ENCODE measurements at regions not wholly inside any gene's neighbourhood (a gene's known extent, or its start where the extent isn't known, plus 50 kb on each side); places are given as distances from the start of the nearest gene placed in this dataset.

DNA sequence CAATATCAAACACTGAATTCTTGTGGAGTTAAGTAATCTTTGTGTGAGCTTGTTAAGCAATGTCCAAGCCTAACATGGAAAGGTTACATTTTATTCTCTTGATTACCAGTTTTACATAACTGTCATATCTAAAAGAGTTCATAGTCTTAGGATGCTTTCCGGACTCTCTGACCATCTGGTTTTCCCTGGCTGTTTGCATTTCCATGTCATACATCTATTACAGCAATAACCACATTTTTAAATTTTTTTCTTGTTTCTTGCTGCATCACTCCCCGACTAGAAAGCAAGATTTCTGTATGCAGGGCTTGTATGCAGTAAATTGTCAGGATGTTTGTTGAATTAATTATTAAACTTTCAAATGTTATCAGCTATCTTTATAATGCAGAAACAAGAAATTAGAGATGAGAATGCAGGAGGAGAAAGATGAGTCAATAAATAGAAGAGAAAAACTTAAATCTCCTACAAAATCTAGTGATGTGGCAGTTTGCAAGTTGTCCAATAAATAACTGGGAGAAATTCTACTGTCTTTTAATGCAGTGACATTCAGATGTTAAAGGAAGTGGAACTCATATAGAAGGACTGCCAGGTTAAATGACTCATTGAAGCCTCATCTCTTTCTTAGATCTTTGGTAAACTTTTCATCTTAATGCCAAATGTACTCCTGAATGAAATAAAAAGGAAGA is 179.6 kb upstream of the SGCD start:
- Mint-ChIP-seq H3K9me3 (peaks cover 19% of the 10 kb centered on the region), H3K27ac (no peak overlapping the region), H3K4me3 (no peak overlapping the region), H3K27me3 (ENCODE audit: insufficient read depth) (no peaks in the 10 kb centered on the region), H3K36me3 (ENCODE audit: low read depth) (peaks cover 2% of the 10 kb centered on the region), H3K4me1 (peaks cover 4% of the 10 kb centered on the region)
- Histone ChIP-seq H3K4me1 (ENCODE audit: control insufficient read depth, insufficient read depth, low read length) (no peaks in the 10 kb centered on the region), H3K9ac (ENCODE audit: extremely low read depth, low read length, poor library complexity, severe bottlenecking) (no peak overlapping the region), H3K4me3 (ENCODE audit: low read length) (no peak overlapping the region), H3K36me3 (ENCODE audit: control insufficient read depth, insufficient read depth, low read length) (no peaks in the 10 kb centered on the region), H3K9me3 (ENCODE audit: control insufficient read depth, low read length) (peaks cover 10% of the 10 kb centered on the region), H3K27me3 (ENCODE audit: control insufficient read depth, insufficient read depth, low read length, poor library complexity, severe bottlenecking) (no peaks in the 10 kb centered on the region), H3K27ac (ENCODE audit: low read depth, low read length) (no peak overlapping the region)
- TF ChIP-seq, protein P1, sequence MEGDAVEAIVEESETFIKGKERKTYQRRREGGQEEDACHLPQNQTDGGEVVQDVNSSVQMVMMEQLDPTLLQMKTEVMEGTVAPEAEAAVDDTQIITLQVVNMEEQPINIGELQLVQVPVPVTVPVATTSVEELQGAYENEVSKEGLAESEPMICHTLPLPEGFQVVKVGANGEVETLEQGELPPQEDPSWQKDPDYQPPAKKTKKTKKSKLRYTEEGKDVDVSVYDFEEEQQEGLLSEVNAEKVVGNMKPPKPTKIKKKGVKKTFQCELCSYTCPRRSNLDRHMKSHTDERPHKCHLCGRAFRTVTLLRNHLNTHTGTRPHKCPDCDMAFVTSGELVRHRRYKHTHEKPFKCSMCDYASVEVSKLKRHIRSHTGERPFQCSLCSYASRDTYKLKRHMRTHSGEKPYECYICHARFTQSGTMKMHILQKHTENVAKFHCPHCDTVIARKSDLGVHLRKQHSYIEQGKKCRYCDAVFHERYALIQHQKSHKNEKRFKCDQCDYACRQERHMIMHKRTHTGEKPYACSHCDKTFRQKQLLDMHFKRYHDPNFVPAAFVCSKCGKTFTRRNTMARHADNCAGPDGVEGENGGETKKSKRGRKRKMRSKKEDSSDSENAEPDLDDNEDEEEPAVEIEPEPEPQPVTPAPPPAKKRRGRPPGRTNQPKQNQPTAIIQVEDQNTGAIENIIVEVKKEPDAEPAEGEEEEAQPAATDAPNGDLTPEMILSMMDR (conservative IDR thresholded peaks at IDR 0.05), result no peak
- DNase-seq, result no peak
- 84 to 91% methylated on average over 1 to 2 of the region's 2 CpGs for WGBS, 2 experiments (ENCODE audit: insufficient coverage in 1 of 2, insufficient read length in 1 of 2)

DNA sequence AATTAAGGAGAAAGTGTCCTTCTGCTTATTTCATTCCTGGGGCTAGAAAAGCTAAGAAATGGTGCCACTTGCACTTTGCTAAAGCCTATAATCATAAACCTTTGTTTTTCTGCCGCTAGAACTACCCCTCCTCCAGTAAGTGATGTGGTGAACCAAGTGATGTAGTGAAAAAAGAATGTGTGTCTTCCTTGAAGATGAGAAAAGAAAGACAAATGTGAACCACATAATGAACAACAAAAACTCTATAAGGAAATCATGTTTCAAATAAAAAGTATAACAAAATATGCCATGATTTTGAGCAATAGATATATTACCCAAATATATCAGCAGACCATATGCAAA is 179.0 kb upstream of the SGCD start:
- no peaks in the 10 kb centered on the region for H3K36me3 ChIP-seq (ENCODE audit: control insufficient read depth, insufficient read depth, low read length)
- H3K9me3 Mint-ChIP-seq, result peaks cover 14% of the 10 kb centered on the region
- H3K4me3 ChIP-seq (ENCODE audit: low read length), result no peak overlapping the region
- H3K9ac ChIP-seq (ENCODE audit: extremely low read depth, low read length, poor library complexity, severe bottlenecking), result no peak overlapping the region
- no peaks in the 10 kb centered on the region for H3K36me3 Mint-ChIP-seq (ENCODE audit: low read depth)
- no peak overlapping the region for H3K27ac Mint-ChIP-seq
- no peaks in the 10 kb centered on the region for H3K27me3 Mint-ChIP-seq (ENCODE audit: insufficient read depth)
- H3K4me1 Mint-ChIP-seq, result peaks cover 4% of the 10 kb centered on the region
- TF ChIP-seq, protein P1 (conservative IDR thresholded peaks at IDR 0.05), result no peak
- no peak overlapping the region for H3K27ac ChIP-seq (ENCODE audit: low read depth, low read length)
- WGBS, 2 experiments (ENCODE audit: insufficient coverage in 1 of 2, insufficient read length in 1 of 2), result 100% methylated on average over 1 of the region's 1 CpG; no CpG with 5 or more reads in 1 of the 2 experiments
- no peaks in the 10 kb centered on the region for H3K27me3 ChIP-seq (ENCODE audit: control insufficient read depth, insufficient read depth, low read length, poor library complexity, severe bottlenecking)
- no peak for DNase-seq
- no peak overlapping the region for H3K4me3 Mint-ChIP-seq
- H3K9me3 ChIP-seq (ENCODE audit: control insufficient read depth, low read length), result peaks cover 5% of the 10 kb centered on the region
- no peaks in the 10 kb centered on the region for H3K4me1 ChIP-seq (ENCODE audit: control insufficient read depth, insufficient read depth, low read length)

DNA sequence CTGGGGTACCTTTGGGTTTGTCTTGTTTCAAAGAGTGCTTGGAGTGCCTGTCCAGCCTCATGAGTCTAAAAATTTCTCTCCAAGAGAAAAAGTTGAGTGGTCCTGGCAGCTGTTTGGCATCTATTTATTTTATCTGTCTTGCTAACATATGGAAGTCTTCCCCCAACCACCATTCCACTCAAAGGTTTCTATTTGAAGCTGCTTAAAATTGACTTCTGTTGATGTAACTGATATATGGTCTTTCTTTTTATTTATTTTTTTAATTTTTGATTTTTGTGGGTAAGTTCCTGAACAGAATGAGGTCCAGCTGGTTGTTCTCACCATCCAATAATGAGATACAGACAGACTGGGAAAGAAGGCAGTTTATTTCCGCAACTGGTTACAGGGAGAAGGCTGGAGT is 178.7 kb upstream of the SGCD start:
- H3K36me3 Mint-ChIP-seq (ENCODE audit: low read depth), result no peaks in the 10 kb centered on the region
- peaks cover 10% of the 10 kb centered on the region for H3K9me3 Mint-ChIP-seq
- no peak for DNase-seq

More for the DNA sequence above, 178.7 kb upstream of the SGCD start:
- TF ChIP-seq, protein P1 (conservative IDR thresholded peaks at IDR 0.05), result no peak
- Histone ChIP-seq H3K27ac (ENCODE audit: low read depth, low read length) (no peak overlapping the region), H3K4me1 (ENCODE audit: control insufficient read depth, insufficient read depth, low read length) (no peaks in the 10 kb centered on the region), H3K27me3 (ENCODE audit: control insufficient read depth, insufficient read depth, low read length, poor library complexity, severe bottlenecking) (no peaks in the 10 kb centered on the region), H3K9me3 (ENCODE audit: control insufficient read depth, low read length) (peaks cover 2% of the 10 kb centered on the region), H3K4me3 (ENCODE audit: low read length) (no peak overlapping the region), H3K36me3 (ENCODE audit: control insufficient read depth, insufficient read depth, low read length) (no peaks in the 10 kb centered on the region), H3K9ac (ENCODE audit: extremely low read depth, low read length, poor library complexity, severe bottlenecking) (no peak overlapping the region)
- no peaks in the 10 kb centered on the region for H3K27me3 Mint-ChIP-seq (ENCODE audit: insufficient read depth)
- peaks cover 4% of the 10 kb centered on the region for H3K4me1 Mint-ChIP-seq
- 91% methylated on average over 1 of the region's 1 CpG; no CpG with 5 or more reads in 1 of the 2 experiments for WGBS, 2 experiments (ENCODE audit: insufficient coverage in 1 of 2, insufficient read length in 1 of 2)
- H3K4me3 Mint-ChIP-seq, result no peak overlapping the region
- no peak overlapping the region for H3K27ac Mint-ChIP-seq
